Sigmoid colon (tissue), 4 donors: ENCODE measurements at regions not wholly inside any gene's neighbourhood (a gene's known extent, or its start where the extent isn't known, plus 50 kb on each side); places are given as distances from the start of the nearest gene placed in this dataset.

Experiments used
- CTCF ChIP-seq, 4 experiments: fragments of 450-650 bp in 3 of 4; fragments of 200-600 bp in 1 of 4; IDR thresholded peaks; one replicate each; pipeline ENCODE4 v1.5.1; 2016 to 2019; ENCODE audit warnings: antibody characterized with exemption in 4 of 4, mild to moderate bottlenecking in 3 of 4, moderate library complexity in 2 of 4
- EP300 ChIP-seq, 4 donors: sonication (generic); formaldehyde crosslinking; IDR thresholded peaks; one replicate each; pipeline ENCODE4 v1.6.1; 2017; ENCODE audit warnings: antibody characterized with exemption in 4 of 4
- POLR2A ChIP-seq, 2 donors: fragments of 450-650 bp; IDR thresholded peaks; one replicate each; pipeline ENCODE4 v1.6.1; 2016; ENCODE audit warnings: antibody characterized with exemption in 2 of 2, mild to moderate bottlenecking in 2 of 2, moderate library complexity in 2 of 2

- TF ChIP-seq CTCF (IDR thresholded peaks at IDR 0.05): no peak
- TF ChIP-seq POLR2A (IDR thresholded peaks at IDR 0.05): no peak
- TF ChIP-seq EP300 (IDR thresholded peaks at IDR 0.05): no peak
Measured at GRCh38 chr9:22381170-22381569, 65.5 kb upstream of the DMRTA1 start.
